Progenitor cell of endocrine pancreas (in vitro differentiated cells): ENCODE measurements at regions not wholly inside any gene's neighbourhood (a gene's known extent, or its start where the extent isn't known, plus 50 kb on each side); places are given as distances from the start of the nearest gene placed in this dataset.

Experiments
- DNase-seq: peaks from one replicate; pipeline ENCODE4 v3.0.0; 2021; ENCODE audit warnings: low spot score; ENCODE audit not compliant: unreplicated experiment
- H3K27ac Mint-ChIP-seq: 2 replicates; pipeline ENCODE4 v1.8.0; 2021; ENCODE audit warnings: mild to moderate bottlenecking, moderate library complexity, mixed read lengths
- H3K27me3 Mint-ChIP-seq: 2 replicates; pipeline ENCODE4 v1.8.0; 2021; ENCODE audit warnings: mixed read lengths
- H3K36me3 Mint-ChIP-seq: 2 replicates; pipeline ENCODE4 v1.8.0; 2022; ENCODE audit warnings: mixed read lengths; ENCODE audit not compliant: insufficient read depth
- H3K4me1 Mint-ChIP-seq: 2 replicates; pipeline ENCODE4 v1.8.0; 2021; ENCODE audit warnings: low read depth, mixed read lengths
- H3K4me3 Mint-ChIP-seq: 2 replicates; pipeline ENCODE4 v1.8.0; 2021; ENCODE audit warnings: low read depth, mild to moderate bottlenecking, moderate library complexity, mixed read lengths
- H3K9me3 Mint-ChIP-seq: 2 replicates; pipeline ENCODE4 v1.8.0; 2021; ENCODE audit warnings: low read depth, mixed read lengths
- TF ChIP-seq, protein P1 (sequence below): fragments of 200-600 bp; sonication (generic); IDR thresholded peaks from one replicate; pipeline ENCODE4 v1.5.0; 2021; ENCODE audit warnings: antibody characterized with exemption, mild to moderate bottlenecking; ENCODE audit not compliant: unreplicated experiment

DNA sequence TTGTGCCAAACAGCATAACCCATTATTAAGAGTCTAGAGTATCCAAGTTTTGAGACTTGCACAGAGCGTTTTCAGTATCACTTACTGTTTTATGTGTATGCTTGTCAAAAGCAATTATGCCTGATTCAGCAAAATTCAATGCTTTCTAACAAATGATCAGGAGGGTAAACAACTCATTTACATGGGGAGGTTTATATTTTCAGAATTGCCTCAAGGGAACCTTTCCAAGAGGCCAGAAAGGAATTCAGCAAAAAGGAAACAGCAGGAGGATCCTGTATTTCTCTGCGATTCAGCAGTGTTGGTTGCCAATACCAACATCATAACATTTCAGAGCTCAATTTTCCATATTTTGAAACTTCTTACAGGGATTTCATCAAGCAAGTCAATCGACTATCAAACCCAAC lies 69.3 kb upstream of the DAB2 start:
- Mint-ChIP-seq H3K9me3 (peaks cover 10% of the 10 kb centered on the region), H3K36me3 (peaks cover 3% of the 10 kb centered on the region), H3K4me1 (no peaks in the 10 kb centered on the region), H3K27ac (no peak overlapping the region), H3K4me3 (no peak overlapping the region), H3K27me3 (no peaks in the 10 kb centered on the region)
- no peak for DNase-seq
- TF ChIP-seq, protein P1, sequence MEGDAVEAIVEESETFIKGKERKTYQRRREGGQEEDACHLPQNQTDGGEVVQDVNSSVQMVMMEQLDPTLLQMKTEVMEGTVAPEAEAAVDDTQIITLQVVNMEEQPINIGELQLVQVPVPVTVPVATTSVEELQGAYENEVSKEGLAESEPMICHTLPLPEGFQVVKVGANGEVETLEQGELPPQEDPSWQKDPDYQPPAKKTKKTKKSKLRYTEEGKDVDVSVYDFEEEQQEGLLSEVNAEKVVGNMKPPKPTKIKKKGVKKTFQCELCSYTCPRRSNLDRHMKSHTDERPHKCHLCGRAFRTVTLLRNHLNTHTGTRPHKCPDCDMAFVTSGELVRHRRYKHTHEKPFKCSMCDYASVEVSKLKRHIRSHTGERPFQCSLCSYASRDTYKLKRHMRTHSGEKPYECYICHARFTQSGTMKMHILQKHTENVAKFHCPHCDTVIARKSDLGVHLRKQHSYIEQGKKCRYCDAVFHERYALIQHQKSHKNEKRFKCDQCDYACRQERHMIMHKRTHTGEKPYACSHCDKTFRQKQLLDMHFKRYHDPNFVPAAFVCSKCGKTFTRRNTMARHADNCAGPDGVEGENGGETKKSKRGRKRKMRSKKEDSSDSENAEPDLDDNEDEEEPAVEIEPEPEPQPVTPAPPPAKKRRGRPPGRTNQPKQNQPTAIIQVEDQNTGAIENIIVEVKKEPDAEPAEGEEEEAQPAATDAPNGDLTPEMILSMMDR = no peak

DNA sequence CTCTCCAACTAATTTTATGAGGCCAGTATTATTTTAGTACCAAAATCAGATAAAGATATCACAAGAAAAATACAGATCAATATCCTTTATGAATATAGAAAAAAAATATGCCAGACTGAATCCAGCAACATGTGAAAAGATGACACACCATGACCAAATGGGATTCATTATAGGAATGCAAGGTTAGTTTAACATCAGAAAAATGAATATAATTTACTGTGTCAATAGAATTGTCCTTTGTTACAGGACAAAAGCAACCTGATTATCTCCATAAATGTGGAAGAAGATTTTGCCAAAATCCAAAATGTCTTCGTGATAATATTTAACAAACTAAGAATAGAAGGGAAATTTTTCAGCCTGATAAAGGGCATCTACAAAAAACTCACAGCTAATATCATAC lies 66.4 kb upstream of the DAB2 start:
- TF ChIP-seq, protein P1 = no peak
- peaks cover 10% of the 10 kb centered on the region for H3K9me3 Mint-ChIP-seq
- no peaks in the 10 kb centered on the region for H3K27me3 Mint-ChIP-seq

DNA sequence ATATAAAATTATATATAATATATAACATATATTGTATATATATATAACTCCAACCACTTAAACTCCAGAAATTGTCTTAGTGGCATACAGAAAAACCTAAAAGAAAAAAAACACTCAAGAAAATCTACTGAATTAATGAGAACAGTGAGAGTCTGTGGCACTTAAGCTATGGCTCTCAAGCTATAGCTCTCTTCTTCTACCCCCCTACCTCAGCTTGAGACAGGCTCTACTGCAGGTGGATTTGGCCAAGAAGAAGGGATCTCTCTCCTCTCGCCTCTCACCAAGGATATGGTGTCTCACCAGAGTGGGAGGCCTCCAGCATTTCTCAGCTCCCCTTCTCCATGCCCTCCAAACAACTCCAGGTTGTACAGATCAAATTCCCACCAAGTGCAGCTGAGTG lies 64.5 kb upstream of the DAB2 start:
- TF ChIP-seq, protein P1 = no peak
- H3K27me3 Mint-ChIP-seq = no peaks in the 10 kb centered on the region
- peaks cover 3% of the 10 kb centered on the region for H3K36me3 Mint-ChIP-seq
- H3K27ac Mint-ChIP-seq = no peak overlapping the region
- no peak overlapping the region for H3K4me3 Mint-ChIP-seq
- H3K9me3 Mint-ChIP-seq = peaks cover 10% of the 10 kb centered on the region
- peaks cover 18% of the 10 kb centered on the region for H3K4me1 Mint-ChIP-seq
- DNase-seq = no peak

More for the DNA sequence above, 66.4 kb upstream of the DAB2 start:
- DNase-seq = no peak
- no peak overlapping the region for H3K4me3 Mint-ChIP-seq
- H3K36me3 Mint-ChIP-seq = peaks cover 3% of the 10 kb centered on the region
- H3K27ac Mint-ChIP-seq = no peak overlapping the region
- peaks cover 1% of the 10 kb centered on the region for H3K4me1 Mint-ChIP-seq

DNA sequence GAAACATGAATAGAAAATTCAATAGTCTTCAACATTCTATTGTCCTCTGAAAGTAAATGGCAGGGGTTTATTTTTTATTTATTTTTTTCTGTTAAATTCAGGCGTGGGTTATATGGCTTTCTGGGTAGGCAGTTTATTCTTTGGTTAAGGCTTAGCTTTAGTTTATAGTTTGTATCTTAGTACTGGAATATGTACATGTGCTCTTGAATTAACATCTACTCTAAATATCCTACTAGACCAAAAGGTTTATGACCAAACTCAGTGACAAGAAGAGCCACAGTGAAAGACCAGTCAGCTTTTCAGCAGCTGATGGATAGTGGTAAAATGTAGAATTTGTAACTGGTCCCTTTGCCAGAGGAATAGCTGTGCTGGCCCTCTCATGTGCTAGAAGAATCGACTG lies 62.0 kb upstream of the DAB2 start:
- TF ChIP-seq, protein P1 = no peak
- Mint-ChIP-seq H3K36me3 (peaks cover 3% of the 10 kb centered on the region), H3K4me3 (no peak overlapping the region), H3K4me1 (peaks cover 24% of the 10 kb centered on the region), H3K9me3 (peaks cover 10% of the 10 kb centered on the region), H3K27me3 (no peaks in the 10 kb centered on the region), H3K27ac (no peak overlapping the region)
- no peak for DNase-seq

DNA sequence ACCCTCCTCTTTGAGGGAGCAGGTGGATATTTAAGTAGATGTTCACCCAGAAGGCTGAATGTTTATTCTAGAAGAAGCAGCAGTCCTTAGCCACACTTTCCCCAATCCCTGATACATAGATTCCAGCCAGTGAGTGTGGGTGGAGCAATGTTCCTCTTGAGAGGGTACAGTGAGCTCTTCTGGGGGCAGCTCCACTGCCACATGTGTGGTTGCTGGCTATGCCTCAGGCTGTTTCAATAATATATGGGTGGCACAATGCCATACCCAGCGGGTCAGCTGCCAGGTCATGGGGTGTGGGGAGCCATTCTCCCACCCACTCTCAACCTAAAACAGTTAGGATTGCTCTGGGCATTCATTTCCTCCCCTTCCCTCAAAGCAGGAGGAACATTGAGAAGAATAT lies 61.6 kb upstream of the DAB2 start:
- Mint-ChIP-seq H3K4me3 (no peak overlapping the region), H3K9me3 (peaks cover 10% of the 10 kb centered on the region), H3K27ac (no peak overlapping the region), H3K4me1 (peaks cover 24% of the 10 kb centered on the region), H3K27me3 (no peaks in the 10 kb centered on the region), H3K36me3 (peaks cover 2% of the 10 kb centered on the region)
- TF ChIP-seq, protein P1 = no peak
- DNase-seq = no peak
